Activated CD4-positive, alpha-beta T cell treated with anti-CD3 and anti-CD28 coated beads for 4 hours (primary cell): ENCODE measurements at regions not wholly inside any gene's neighbourhood (a gene's known extent, or its start where the extent isn't known, plus 50 kb on each side); places are given as distances from the start of the nearest gene placed in this dataset.

Source experiments
- DNase-seq, 2 donors: peaks; one replicate each; pipeline ENCODE4 v3.0.0-alpha.2; 2020

DNA sequence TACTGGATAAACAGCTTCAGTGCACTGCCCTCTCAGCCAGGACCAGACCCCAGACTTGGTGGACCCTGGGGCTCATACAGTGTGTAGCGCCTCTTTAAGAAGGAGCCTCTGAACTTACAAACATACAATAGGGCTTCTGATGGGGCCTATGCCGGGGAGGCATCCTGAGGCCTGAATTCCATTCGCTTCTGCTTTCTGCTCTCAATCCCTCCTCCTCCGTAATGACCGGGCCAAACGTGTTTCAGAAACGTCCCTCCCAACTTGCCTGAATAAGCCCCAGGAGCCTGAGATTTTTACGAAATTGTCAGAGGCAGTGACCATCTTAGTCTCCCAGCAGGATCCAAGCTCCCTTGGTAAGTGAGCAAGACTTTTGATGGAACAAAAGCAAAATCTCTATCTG lies 128.1 kb upstream of the BOD1 start:
- no peak for DNase-seq

DNA sequence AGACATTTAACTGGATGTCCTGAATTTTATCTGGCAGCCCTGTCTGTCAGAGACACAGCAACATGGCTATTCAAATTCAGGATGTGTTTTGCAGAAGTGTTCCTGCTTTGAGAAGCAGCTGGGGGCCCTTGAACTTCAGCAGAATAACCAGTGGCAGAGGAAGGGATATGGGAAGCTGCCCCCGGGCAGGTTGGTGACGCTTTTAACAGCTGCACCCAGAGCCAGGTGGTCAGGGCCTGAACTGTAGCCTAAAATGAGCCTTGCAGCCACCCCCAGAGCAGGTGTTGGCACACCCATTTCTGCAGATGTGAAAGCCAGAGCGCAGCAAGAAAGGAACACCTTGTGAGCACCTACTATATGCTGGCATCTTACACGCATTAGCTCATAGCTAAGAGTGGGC lies 128.7 kb upstream of the BOD1 start:
- DNase-seq: no peak

DNA sequence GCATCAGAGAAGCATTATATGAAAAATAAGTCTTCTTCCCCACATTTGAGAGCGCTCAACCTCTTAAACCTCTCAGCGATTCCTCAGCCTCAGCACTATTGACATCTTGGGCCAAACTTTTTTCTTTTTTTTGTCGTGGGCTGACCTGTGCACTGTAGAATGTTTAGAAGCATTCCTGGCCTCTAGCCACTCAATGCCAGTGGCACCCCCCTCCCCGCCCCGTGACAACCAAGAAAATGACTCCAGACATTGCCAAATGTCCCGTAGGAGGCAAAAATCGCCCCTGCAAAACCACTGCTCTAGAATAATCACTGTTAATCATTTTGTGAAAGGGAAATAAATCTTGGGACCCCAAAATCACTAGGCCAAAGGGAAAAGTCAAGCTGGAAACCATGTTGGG lies 129.1 kb upstream of the BOD1 start:
- DNase-seq: no peak

DNA sequence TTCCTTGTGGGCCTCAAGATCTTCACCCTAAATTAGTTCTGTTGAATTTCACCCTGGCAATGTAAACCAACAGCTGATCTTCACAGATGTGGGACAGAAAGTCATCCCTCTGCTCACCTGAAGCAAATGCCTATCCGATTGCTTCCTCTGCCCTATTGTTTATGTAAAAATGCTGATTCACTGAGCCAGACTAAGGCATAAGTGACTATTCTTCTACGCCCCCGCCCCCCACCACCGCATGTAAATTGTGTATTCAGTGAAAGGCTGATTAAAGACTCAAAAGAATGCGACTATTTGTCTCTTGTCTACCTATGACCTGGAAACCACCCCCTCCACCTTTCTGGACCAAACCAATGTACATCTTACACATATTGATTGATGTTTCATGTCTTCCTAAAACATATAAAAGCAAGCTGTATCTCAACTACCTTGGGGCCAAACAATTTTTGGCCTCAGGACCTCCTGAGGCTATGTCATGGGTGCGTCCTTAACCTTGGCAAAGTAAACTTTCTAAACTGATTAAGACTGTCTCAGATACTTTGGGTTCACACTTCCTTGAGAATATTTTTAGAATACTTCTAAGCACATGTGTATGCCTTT lies 129.7 kb upstream of the BOD1 start:
- no peak for DNase-seq

DNA sequence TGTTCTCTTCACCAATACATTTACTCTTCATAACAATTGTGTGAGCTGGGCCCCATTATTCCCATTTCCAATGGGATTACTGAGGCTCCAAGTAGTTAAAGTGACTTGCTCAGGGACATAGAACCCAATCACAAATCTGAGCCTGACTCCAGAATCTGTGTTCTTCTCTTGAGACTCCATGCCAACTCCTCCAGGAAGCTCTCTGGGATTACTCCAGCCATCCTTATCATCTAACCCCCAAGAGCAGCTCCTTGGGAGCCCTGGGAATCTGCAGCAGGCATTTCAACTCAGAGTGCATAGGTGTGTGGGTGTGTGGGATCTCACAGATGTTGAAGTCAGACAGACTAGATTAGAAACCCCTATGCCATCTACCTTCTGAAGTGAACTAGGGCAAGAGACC lies 131.4 kb upstream of the BOD1 start:
- no peak for DNase-seq

DNA sequence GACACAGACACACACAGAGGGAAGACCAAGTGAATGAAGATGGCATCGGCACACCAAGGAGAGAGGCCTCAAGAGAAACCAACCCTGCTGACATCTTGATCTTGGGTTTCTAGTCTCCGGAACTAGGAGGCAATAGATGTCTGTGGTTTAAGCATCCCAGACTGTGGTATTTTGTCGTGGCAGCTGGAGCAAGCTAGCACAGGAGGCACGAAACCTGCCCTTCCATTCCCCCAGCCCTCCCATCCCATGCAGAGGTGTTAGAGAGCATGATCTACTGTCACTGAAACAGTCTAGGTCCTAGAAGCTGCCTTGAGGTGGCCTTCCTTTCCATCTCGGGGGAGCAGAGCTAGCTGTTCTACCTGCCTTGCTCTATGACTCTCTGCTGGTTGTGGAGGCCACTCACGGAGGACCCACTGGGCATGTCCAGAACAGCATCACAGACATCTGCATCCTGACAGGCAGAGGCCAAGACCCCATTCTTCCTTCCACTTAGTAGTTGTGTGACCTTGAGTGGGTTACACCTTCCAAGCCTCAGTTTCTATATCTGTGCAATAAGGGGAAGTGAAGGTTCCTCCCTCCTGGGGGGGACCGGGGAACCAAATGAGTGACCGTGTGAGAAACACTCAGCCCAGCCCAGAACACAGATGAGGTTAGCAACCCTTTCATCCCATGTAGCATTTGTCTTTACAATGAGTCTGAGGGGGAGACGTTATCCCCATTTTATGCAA lies 134.3 kb upstream of the BOD1 start:
- DNase-seq: no peak

DNA sequence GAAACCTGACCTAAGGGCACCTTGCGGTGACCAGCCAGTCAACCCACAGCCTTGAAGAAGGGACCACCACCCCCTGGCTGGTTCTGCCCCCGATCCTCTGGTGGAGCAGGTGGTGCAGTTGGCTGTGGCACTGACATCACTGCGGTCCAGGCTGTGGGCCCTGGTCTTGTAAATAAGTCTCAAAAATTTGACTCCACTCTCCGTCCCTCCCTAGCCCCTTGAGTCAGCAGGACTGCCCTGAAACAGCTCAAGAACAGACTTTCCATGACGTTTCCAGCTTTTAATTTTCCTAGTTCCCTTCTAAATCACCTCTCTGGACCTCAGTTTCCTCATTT lies 134.8 kb upstream of the BOD1 start:
- DNase-seq: no peak

DNA sequence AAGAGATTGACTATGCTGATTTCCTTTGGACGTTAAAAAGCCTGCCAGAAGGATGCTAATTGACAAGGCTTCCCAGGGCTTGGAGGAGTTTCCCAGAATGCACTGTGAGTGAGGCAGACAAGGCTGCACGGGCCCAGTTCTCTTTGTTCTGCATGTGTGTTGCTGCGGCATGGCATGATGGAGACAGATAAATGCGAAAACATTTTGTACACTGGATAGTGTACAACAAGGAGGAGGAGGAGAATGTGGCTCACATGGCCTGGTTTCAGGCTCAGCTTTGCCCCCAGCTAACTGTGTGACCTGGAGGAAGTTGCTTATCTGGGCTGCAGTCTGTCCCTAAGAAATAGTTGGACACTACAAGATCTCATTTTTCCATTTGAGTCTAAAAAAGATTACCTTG lies 135.5 kb upstream of the CPEB4 start:
- no peak for DNase-seq

DNA sequence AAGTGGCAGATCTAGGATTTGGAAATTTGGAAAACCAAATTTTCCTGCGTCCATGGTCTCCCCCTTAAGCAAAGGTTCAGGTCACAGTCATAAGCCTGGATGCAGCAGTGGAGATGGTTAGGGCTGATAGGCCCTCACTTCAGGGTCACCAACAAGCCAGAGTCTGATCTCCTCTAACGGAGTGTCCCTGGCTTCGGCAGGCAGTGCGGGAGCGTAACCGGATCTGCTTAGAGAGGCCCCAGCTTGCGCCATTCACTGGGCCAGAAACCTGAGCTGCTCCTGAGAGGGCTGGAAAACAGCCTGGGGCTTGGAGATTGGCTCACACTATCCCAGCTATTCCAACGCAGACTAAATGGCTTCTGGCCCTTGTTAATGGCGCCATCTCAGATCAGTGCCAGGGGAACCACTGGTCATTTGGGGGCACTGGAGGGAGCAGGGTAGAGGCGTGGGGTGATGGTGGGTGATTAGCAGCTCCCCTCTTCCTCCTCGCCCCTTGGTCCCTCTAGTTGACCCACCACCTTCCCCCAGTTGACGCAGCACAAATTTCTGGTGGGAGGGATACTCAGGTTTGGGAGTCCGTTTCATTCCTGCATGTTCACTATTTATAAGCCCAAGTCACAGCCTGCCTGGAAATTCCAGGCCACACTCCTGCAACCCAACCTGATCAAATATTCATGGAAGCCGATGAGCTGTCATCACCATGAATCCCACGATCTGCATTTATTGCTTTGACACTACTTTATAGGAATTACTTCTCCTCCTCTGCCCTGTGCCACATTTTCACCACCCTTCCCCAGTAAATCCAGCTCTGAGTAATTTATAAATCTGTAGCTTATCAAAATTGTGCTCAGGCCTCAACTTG lies 134.6 kb upstream of the CPEB4 start:
- no peak for DNase-seq

DNA sequence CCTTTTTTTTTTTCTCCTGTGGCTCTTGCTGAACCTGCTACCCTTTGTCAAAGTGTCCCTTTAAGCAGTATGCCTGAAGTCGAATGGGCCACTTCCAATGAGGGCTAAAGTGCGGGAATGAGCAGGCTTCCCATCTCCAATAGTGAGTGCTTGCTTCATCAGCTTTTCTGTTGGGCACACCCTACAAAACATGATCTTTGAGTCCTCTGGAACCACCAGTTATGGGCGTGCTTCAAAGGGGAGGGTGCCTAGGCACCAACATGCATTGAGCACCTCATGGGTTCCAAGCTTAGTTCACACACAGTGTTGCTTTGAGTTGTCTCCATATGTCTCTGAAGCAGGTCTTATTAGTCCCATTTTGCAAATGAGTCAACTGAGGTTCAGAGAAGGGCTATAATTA lies 132.8 kb upstream of the CPEB4 start:
- DNase-seq: no peak

DNA sequence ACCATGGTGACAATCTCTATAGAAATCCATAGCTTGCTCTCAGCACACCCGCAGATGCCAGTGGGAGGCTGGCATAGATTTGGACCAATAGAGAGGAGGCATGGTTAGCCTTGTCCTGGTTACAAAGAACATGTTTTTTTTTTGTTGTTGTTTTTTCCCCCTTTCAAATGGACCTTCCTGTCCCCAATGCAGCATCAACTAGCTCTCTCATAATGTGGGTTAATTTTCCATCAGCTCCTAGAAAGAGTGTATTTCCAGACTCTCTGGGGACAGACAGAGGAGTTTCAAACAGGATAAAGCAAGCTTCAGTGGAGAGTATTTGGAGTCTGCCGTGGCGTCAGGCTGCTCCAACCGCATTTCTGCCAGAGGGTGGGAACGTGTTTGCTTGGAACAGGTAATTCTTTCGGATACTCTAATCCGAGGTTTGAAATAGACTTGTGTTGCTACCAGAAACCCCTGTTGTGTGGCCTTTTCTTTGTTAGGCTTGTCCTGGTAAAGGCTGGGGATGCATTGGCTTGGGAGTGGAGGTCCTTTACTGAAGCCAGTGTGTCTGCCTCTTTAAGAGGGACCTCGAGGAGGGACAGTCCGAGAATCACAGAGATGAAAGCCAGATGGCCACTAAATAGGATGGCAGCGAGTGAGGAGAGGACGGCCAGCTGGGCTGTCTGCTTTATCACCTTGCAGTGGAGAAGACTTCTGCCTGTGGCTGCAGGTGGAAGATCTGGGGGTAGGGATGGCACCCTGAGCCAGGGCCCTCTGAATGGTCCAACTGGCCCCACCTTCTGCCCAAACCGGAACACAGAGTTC lies 130.5 kb upstream of the CPEB4 start:
- no peak for DNase-seq

DNA sequence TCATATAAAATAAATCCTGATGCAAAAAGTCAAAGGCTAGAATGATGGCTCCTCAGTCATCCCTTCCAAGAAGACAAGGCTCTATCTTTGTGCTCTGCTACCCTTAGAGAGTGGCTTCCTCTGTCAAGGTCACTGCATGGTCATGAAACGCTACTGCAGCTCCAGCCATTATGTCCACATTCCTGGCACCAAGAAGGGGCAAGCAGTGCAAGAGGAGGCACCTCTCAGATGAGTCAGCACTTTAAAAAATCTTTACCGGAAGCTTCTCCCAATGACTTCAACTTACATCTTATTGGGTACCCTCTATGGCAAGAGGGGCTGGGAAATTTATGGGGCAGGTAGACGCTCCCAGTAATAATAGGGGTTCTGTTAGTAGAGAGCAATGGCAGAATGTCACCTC lies 129.5 kb upstream of the CPEB4 start:
- DNase-seq: no peak

DNA sequence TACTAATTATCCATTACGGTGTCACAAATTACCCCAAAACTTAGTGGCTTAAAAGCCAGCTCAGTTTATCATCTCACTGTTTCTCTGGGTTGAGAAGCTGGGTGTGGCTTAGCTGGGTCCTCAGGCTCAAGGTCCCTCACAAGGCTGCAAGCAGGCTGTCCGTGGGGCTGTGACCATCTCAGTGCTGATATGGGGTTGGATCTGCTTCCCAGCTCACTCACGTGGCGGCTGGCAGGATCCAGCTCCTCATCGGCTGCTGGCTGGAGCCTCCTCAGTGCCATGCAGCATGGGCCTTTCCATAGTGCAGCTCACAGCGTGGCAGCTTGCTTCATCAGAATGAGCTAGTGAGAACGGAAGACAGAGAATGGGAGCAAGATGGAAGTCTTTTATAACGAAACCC lies 128.5 kb upstream of the CPEB4 start:
- no peak for DNase-seq

DNA sequence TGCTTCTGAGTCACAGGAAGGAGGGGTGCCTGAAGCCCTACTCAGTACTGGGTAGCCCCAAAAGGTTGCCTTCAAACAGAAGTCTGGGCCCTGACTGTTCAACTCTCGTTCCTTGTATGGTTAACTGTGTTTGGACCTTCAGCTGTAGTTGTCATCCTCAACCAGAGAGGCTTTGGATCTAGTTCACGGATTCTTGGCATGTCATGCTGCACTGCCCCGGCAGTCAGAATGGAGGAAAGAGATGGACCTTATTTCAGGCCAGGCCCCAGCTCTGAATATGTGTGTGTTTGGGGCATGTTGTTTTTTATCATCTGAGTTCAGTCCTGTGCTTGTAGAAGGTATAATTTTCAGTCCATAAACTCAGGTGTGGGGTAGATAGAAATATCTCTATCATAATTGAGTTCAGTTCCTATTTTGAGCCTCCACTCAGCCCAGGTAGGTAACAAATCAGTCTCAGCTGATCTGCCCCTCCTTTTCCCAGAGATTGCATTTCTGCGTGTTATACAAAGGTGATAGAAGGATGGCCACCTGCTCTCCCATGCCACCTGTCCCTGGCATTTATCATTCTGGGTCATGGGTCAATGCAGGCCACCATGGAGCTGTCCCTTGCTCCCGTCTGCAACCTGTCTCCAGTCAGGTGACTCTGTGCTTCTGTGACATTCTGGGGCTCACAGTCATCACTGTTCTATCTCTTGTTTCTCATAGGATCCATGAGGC lies 127.5 kb upstream of the CPEB4 start:
- no peak for DNase-seq

DNA sequence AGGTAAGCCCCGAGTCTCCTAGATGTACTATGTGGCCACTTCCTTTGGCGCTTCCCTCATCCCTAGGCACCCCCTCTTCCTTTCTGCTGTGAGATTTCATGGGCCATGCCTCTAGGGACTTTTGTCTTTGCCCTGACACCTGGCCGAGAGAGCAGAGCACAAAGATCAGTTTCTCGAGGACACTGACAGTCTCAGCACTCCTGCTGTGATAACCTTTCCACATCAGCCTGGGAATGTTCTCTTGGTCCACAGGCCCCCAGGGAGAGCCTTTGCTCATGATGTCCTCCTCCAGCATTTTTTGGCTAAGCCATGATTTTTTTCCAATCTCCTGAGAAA lies 127.0 kb upstream of the CPEB4 start:
- no peak for DNase-seq

DNA sequence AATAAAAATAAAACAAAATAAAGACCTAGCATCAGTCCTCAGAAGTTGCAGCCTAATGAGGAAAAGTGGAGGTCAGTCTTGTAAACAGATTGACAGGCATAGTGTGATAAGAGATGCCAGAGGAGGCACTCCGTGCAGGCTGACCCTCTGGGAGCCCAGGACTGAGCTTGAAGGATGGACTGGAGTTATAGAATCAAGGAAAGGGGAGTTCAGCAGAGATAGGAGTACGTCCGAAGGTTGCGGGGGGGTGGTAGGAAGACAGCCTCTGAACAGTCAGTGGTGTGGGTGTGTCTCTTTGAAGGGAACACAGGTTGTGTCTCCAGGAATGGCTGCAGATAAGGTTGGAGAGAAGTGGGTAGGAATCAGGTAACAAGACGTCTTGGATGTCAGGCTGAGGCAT lies 126.1 kb upstream of the CPEB4 start:
- no peak for DNase-seq

DNA sequence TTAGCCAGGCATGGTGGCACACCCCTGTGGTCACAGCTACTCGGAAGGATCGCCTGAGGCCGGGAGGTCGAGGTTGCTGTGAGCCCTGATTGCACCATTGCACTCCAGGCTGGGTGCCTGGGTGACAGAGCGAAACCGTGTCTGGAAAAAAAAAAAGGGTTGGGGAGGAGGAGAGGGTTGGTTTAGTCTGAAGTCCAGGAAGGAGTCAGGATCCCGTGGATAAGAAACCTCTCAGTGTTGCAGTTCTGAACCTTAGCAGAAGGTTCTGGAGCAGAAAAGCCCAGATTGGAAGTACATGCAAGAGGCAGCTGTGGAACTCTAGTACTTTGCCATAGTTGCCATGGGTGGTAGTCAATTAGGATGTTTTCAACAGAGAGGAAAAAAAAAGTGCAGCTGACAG lies 125.2 kb upstream of the CPEB4 start:
- no peak for DNase-seq

DNA sequence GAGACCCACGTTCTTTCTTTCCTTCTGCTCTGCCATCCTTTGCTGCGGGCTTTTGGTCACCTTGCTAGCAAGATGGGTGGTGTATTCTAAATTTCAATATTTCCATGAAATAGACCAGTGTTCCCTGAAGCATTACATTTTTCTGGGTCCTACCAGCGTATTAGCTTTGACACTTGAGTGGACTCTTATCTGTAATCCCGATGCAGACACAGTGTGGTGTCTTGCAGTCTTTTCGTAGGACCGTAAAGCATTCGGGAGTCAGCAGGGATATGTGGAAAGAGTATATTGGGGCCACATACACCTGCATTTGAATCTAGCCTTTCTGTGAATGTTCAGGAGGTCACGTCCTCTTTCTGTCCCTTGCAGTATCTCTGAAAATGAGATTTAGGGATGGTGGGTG lies 124.7 kb upstream of the CPEB4 start:
- DNase-seq: no peak

DNA sequence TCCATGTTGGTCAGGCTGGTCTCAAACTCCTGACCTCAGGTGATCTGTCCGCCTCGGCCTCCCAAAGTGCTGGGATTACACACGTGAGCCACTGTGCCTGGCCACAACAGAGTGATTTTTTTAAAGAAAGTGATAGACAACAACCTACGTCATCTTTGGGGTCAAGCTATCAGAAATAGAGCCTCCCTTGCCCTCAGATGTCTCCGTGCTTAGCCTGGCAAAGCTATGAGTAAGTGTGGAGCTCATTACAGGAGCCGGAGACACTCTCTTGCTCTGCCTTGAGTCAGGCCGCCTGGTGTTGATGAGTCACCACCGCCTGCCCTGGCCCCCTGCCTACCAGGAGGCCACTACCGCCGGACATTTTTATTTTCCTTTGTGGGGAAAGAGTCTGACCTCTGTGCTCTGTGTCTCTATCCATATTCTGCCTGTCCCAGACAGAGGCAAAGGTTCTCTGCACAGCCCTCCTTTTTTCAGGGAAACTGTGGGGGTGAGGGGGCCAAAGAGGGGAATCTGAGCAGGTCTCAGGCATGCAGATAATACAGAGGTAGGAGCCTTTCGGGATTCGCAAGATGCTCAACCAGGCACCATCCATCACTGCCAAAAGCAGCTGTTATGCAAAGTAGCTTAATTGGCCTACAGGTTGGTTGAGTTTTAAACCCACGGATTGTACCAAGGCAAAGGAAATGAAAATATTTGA lies 123.7 kb upstream of the CPEB4 start:
- no peak for DNase-seq

DNA sequence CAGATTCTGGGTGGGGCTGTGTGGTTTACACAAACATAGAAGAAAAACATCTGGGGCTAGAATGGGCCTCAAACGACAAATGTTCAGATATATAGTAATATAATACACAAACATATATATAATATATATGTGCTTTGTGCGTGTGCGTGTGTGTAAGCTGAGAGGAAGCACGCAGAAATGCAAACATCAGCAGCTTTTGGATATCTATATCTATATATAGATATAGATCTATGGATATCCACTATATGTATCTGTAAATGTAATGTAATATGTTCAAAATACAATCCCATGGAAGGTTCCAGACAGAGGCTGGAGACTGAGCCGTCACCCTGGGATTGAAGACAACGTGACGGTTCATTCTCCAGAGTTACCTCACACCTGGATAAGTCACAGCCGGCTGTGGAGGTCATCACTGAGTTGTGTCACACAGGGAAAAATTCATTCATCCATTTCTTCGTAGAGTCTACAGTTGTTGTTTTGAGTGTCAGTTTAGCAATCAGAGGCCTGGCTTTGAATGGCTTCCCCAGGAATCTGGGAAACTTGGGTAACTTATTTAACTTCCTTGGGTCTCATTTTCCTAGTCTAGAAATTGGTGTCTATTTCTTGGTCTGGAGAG lies 123.0 kb upstream of the CPEB4 start:
- no peak for DNase-seq

DNA sequence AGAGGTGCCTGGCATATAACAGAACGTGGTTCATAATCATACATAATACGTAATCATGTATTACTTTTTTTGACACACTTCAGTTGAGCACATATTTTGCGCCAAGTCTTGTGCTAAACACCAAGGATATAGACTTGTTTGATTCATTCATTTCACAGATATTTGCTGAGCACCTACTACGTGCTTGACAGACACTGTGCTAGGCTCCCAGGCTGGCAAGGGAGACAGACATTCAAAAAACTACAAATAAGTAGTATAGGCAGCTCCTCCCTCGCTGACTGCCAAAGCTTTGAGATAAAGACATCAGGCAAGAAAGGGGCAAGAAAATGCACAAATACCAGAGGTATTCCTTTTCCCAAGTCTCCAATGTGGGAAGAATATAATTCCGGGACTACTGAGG lies 122.5 kb upstream of the CPEB4 start:
- DNase-seq: no peak
